Ureter (tissue), 1 donor: ENCODE measurements at regions not wholly inside any gene's neighbourhood (a gene's known extent, or its start where the extent isn't known, plus 50 kb on each side); places are given as distances from the start of the nearest gene placed in this dataset.

Experiments used
- DNase-seq: peaks from one replicate; pipeline ENCODE4 v3.0.0-alpha.2; 2020; ENCODE audit warnings: low spot score
- donor health status: DM: yes; HTN: yes; CAD: no.

- peak; percentile 45 for DNase-seq
Measured at GRCh38 chr11:19595840-19596751, 116.5 kb upstream of the NAV2 start.

DNA sequence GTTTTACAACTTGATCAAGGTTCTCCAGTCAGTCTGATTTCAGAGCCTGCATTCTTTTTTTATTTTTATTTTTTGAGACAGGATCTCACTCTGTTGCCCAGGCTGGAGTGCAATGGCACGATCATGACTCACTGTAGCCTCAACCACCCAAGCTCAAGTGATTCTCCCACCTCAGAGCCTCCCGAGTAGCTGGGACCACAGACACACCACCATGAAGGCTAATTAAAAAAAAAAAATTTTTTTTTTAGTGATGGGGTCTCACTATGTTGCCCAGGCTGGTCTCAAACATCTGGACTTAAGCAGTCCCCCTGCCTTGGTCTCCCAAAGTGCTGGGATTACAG is 117.2 kb upstream of the NAV2 start:
- no peak for DNase-seq

DNA sequence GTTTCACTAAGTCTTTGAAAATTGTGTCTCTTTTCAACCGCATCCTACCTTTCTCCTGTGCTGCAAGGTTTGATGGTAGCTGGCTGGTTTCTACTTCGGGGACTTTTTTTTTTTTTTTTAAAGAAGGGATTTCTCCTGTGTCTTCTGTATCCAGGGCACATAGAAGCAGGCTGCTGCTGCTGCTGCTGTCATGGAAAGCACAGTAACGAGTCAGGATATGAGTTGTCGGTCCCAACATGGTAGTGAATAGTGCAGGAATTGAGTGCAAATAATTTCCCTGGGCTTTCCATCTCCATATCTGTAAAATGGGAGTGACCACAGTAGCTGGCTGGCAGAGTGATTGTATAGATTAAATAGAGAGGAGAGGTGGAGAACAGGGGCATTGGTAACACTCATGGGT is 118.3 kb upstream of the NAV2 start:
- peak; percentile 5 for DNase-seq

DNA sequence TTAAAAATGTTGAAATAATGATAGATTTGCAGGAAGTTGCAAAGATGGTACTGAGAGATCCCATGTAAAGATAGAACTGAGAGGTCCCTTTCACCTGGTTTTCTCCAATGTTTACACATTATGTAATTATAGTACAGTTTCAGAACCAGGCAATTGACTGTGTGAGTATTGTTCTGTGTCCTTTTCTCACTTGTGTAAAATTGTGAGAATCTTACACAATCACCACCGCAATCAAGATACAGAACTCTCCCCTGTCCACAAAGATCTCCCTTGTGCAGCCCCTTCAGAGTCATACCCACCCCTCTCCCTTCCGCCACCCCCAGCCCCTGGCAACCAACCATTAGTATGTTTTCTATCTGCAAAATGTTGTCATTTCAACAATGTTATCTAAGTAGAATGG is 119.8 kb upstream of the NAV2 start:
- DNase-seq = peak; percentile 12

GRCh38 chr11:19589567-19590260 is 122.9 kb upstream of the NAV2 start:
- peak; percentile 23 for DNase-seq

- no peak for DNase-seq
Measured at GRCh38 chr11:19587979-19588378, 124.7 kb upstream of the NAV2 start.

DNA sequence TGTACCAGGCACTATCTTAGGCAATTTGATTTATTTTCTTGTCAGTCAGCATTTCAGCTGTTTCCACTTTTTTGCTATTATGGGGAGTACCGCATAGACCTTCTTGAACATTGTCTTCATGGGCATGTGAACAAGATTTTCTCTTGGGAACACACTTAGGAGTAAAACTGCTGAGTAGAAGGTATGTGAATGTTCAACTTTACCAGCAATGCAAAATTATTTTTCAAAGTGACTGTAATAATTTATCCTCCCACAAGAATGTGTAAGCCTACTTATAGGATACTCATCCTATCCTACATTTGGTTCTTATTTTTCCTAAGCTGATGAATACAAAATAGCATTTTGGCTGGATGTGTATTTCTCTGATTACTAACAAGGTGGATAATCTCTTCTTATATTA is 132.0 kb upstream of the NAV2 start:
- no peak for DNase-seq

DNA sequence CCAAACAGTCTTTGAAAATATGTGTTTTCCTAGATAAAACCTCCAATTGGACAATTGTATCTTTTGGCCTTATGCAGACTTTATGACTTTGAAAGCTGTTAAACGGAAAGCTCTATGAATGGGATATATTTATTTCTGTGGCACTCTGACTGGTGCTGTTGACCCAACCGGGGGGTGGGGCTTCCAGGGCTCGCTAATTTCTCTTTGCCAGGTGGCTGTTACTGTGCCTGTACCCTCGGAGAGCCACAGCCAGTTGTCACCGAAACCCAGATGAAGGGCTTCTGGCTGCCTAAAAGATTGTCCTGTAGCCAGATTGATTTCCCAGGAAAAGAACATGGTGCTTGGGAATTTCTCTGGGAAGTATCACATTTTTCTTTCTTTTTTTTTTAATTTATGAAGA is 132.7 kb upstream of the NAV2 start:
- DNase-seq = peak; percentile 7

- no peak for DNase-seq
Measured at GRCh38 chr11:19578871-19579270, 133.8 kb upstream of the NAV2 start.

DNA sequence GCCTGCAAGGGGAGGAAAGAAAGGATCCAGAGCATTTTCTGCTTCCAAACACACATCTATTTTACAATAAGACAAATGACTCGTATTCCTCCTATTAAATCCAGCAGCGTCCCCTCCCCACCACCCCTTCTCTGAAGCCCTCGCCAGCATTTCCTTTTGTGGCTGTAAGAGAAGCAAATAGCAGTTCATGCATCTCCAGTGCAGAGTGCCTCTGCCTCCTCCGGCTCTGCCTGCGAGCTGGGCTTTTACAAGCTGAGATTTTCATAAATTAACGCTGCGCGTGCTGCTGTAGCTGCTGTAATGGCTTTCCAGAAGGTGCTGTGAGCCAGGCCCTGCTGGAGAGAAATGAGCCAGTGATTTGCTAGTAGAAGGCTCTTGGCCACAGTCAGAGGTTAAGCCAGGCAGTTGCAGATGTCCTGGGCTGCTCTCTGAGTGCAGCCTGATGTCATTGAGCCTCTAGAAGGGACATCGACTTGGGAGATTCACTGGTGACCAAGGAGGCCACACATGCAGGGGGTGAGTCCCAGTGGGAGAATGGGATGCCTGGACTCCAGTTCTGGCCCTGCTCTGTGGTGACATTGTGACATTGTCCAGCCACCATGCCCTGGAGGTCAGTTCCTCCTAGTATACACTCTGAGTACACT is 134.5 kb upstream of the NAV2 start:
- DNase-seq = peak; percentile 69

GRCh38 chr11:19577391-19577975 is 135.2 kb upstream of the NAV2 start:
- no peak for DNase-seq

GRCh38 chr11:19576903-19577302 is 135.7 kb upstream of the NAV2 start:
- no peak for DNase-seq

GRCh38 chr11:19576054-19576453 is 136.6 kb upstream of the NAV2 start:
- DNase-seq = no peak

GRCh38 chr11:19574916-19575315 is 137.7 kb upstream of the NAV2 start:
- peak; percentile 15 for DNase-seq

DNA sequence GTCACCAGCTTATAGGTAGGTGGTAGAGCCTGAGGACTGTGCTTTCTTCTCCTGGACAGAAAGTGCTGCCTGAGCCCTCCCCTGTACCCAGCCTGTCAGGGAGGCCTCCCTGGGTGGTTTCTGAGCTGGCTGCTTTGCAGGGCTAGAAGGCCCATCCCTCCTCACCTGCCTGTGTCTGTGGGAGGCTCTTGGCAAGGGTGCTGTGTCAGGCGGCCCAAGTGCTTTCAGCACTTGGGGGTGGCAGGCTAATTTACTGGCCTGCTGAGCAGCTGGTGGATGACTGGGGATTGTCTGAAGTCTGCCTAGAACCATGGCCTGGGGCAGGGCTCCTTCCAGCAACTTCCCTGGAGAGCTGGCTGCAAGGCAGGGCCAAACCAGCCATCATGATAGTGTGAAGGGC is 139.0 kb upstream of the NAV2 start:
- DNase-seq = peak; percentile 36

GRCh38 chr11:19571906-19572305 is 140.7 kb upstream of the NAV2 start:
- peak; percentile 34 for DNase-seq

GRCh38 chr11:19570889-19571288 is 141.7 kb upstream of the NAV2 start:
- no peak for DNase-seq

DNA sequence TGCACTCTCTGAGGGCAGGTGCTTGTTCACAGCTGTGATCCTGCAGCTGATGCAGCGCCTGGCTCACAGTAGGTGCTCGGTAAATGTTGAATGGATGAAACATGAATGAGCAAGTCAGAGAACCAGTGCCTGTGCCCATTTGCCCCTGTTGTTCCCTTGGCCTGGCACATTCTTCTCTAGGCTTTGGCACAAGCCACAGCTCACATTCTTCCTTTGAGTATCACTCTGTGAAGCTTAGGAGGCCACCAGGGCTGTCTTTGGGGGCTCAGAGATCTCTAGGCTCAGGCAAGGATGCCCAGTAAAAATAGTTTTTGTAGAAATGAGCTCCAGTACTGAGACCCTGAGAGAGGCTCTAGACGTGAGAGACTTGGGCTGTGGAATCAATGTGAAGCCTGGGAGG is 144.6 kb upstream of the NAV2 start:
- no peak for DNase-seq

DNA sequence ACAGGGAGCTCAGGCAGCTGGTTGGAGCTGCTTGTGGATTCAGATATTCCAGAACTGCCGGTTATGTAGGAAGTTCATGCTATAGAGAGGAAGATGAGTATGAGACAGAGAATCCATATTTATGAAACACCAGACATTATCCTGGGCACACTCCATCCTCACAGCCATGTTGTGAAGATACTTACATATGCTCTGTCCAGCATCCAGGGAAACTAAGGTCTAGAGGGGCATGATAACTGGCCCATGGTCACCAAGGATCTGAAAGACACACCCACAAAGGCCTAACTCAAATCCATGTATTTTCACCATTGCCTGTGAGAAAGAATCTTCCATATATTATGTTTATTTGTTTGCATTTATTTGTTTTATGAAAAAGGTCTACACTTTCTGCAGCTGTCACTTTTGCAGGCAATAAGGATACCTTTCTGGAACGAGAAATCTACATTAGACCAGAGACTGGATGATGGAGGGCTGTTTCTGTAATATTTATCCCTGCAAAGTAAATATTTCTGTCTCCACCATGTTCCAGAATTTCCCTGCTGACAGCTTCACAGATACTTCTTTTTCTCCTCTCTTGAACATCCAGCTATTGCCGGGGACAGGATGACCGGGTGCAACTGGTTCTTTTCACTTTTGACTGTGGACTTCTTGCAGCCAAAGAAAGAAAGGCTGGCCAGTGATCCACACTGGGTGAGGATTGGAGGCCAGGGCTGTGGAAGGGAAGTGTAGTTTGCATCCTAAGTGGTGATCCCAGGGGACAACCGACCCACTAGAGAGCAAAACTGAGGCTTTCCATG is 145.9 kb upstream of the NAV2 start:
- no peak for DNase-seq

- DNase-seq = no peak
Measured at GRCh38 chr11:19565639-19566038, 147.0 kb upstream of the NAV2 start.

GRCh38 chr11:19562156-19562555 is 150.5 kb upstream of the NAV2 start:
- DNase-seq = no peak

GRCh38 chr11:19561011-19561410 is 151.6 kb upstream of the NAV2 start:
- DNase-seq = no peak
